Adipocyte (in vitro differentiated cells): ENCODE measurements at regions not wholly inside any gene's neighbourhood (a gene's known extent, or its start where the extent isn't known, plus 50 kb on each side); places are given as distances from the start of the nearest gene placed in this dataset.

Experiments used
- DNase-seq: peaks from one replicate; pipeline ENCODE4 v3.0.0-alpha.2; 2015; ENCODE audit warnings: low read depth
- H3K27me3 ChIP-seq: replicated peaks from 2 replicates; pipeline ENCODE4 v1.7.0; 2013; ENCODE audit warnings: mild to moderate bottlenecking, low read length, moderate library complexity; ENCODE audit not compliant: control insufficient read depth, insufficient read depth
- H3K36me3 ChIP-seq: 2 replicates; pipeline ENCODE4 v1.7.0; 2013; ENCODE audit warnings: low read length, mild to moderate bottlenecking, moderate library complexity; ENCODE audit not compliant: control insufficient read depth, insufficient read depth, severe bottlenecking
- H3K4me1 ChIP-seq: 2 replicates; pipeline ENCODE4 v1.7.0; 2013; ENCODE audit warnings: mild to moderate bottlenecking, low read length, moderate library complexity; ENCODE audit not compliant: control insufficient read depth, insufficient read depth
- H3K4me3 ChIP-seq: 2 replicates; pipeline ENCODE4 v1.7.0; 2013; ENCODE audit warnings: mild to moderate bottlenecking, low read length, moderate library complexity
- H3K9ac ChIP-seq: 2 replicates; pipeline ENCODE4 v1.7.0; 2013; ENCODE audit warnings: mild to moderate bottlenecking, low read length, moderate library complexity
- H3K9me3 ChIP-seq: 2 replicates; pipeline ENCODE4 v1.7.0; 2013; ENCODE audit warnings: mild to moderate bottlenecking, low read length, moderate library complexity; ENCODE audit not compliant: control insufficient read depth

- peaks cover 2% of the 10 kb centered on the region for H3K9me3 ChIP-seq
- H3K27me3 ChIP-seq = no peaks in the 10 kb centered on the region
- no peaks in the 10 kb centered on the region for H3K36me3 ChIP-seq
- H3K4me1 ChIP-seq = peaks cover 11% of the 10 kb centered on the region
- H3K4me3 ChIP-seq = no peak overlapping the region
- DNase-seq = no peak
- no peak overlapping the region for H3K9ac ChIP-seq
These were observed 280.5 kb downstream of the MBNL1 start for GRCh38 chr3:152549263-152549662.

GRCh38 chr3:152550284-152550683 lies 281.6 kb downstream of the MBNL1 start:
- Histone ChIP-seq H3K4me1 (peaks cover 19% of the 10 kb centered on the region), H3K27me3 (no peaks in the 10 kb centered on the region), H3K9me3 (no peaks in the 10 kb centered on the region), H3K4me3 (no peak overlapping the region), H3K9ac (no peak overlapping the region), H3K36me3 (no peaks in the 10 kb centered on the region)
- DNase-seq = no peak

GRCh38 chr3:152554980-152555379 lies 280.0 kb upstream of the P2RY1 start:
- DNase-seq = peak; percentile 46
- H3K4me3 ChIP-seq = peak overlapping the region; percentile 12
- no peaks in the 10 kb centered on the region for H3K27me3 ChIP-seq
- H3K9me3 ChIP-seq = no peaks in the 10 kb centered on the region
- no peak overlapping the region for H3K9ac ChIP-seq
- peaks cover 44% of the 10 kb centered on the region for H3K4me1 ChIP-seq
- H3K36me3 ChIP-seq = no peaks in the 10 kb centered on the region

GRCh38 chr3:152555666-152556291 lies 279.2 kb upstream of the P2RY1 start:
- H3K27me3 ChIP-seq = no peaks in the 10 kb centered on the region
- DNase-seq = no peak
- peak overlapping the region; percentile 50 for H3K9ac ChIP-seq
- H3K9me3 ChIP-seq = no peaks in the 10 kb centered on the region
- H3K4me1 ChIP-seq = peaks cover 44% of the 10 kb centered on the region
- no peaks in the 10 kb centered on the region for H3K36me3 ChIP-seq
- peak overlapping the region; percentile 12 for H3K4me3 ChIP-seq

GRCh38 chr3:152556731-152557254 lies 278.1 kb upstream of the P2RY1 start:
- DNase-seq = peak; percentile 28
- H3K4me3 ChIP-seq = peak overlapping the region; percentile 53
- no peaks in the 10 kb centered on the region for H3K27me3 ChIP-seq
- no peaks in the 10 kb centered on the region for H3K9me3 ChIP-seq
- peaks cover 44% of the 10 kb centered on the region for H3K4me1 ChIP-seq
- no peaks in the 10 kb centered on the region for H3K36me3 ChIP-seq
- H3K9ac ChIP-seq = peak overlapping the region; percentile 35

- no peak for DNase-seq
- Histone ChIP-seq H3K4me1 (peaks cover 44% of the 10 kb centered on the region), H3K4me3 (peak overlapping the region; percentile 53), H3K9ac (peak overlapping the region; percentile 35), H3K27me3 (no peaks in the 10 kb centered on the region), H3K9me3 (no peaks in the 10 kb centered on the region), H3K36me3 (no peaks in the 10 kb centered on the region)
These were observed 277.5 kb upstream of the P2RY1 start for GRCh38 chr3:152557302-152557999.

- Histone ChIP-seq H3K36me3 (no peaks in the 10 kb centered on the region), H3K9me3 (no peaks in the 10 kb centered on the region)
These were observed 276.5 kb upstream of the P2RY1 start for GRCh38 chr3:152558386-152558785.

GRCh38 chr3:152559246-152559645 lies 275.7 kb upstream of the P2RY1 start:
- Histone ChIP-seq H3K9me3 (no peaks in the 10 kb centered on the region), H3K4me3 (no peak overlapping the region), H3K27me3 (no peaks in the 10 kb centered on the region), H3K9ac (no peak overlapping the region), H3K4me1 (peaks cover 43% of the 10 kb centered on the region), H3K36me3 (no peaks in the 10 kb centered on the region)
- DNase-seq = no peak

More at GRCh38 chr3:152558386-152558785, 276.5 kb upstream of the P2RY1 start:
- DNase-seq = peak; percentile 8
- Histone ChIP-seq H3K4me1 (peaks cover 44% of the 10 kb centered on the region), H3K4me3 (no peak overlapping the region), H3K9ac (no peak overlapping the region), H3K27me3 (no peaks in the 10 kb centered on the region)

GRCh38 chr3:152564459-152564858 lies 270.5 kb upstream of the P2RY1 start:
- no peaks in the 10 kb centered on the region for H3K4me1 ChIP-seq
- no peaks in the 10 kb centered on the region for H3K27me3 ChIP-seq
- no peaks in the 10 kb centered on the region for H3K9me3 ChIP-seq
- H3K9ac ChIP-seq = no peak overlapping the region
- H3K4me3 ChIP-seq = no peak overlapping the region
- H3K36me3 ChIP-seq = no peaks in the 10 kb centered on the region
- DNase-seq = peak; percentile 24

- Histone ChIP-seq H3K9me3 (no peaks in the 10 kb centered on the region), H3K9ac (no peak overlapping the region), H3K4me3 (no peak overlapping the region), H3K36me3 (no peaks in the 10 kb centered on the region), H3K27me3 (no peaks in the 10 kb centered on the region), H3K4me1 (peaks cover 8% of the 10 kb centered on the region)
- DNase-seq = peak; percentile 81
These were observed 260.4 kb upstream of the P2RY1 start for GRCh38 chr3:152574461-152575079.

- no peak overlapping the region for H3K9ac ChIP-seq
- H3K4me1 ChIP-seq = peaks cover 20% of the 10 kb centered on the region
- H3K27me3 ChIP-seq = no peaks in the 10 kb centered on the region
- H3K36me3 ChIP-seq = no peaks in the 10 kb centered on the region
- no peak for DNase-seq
- H3K9me3 ChIP-seq = no peaks in the 10 kb centered on the region
- no peak overlapping the region for H3K4me3 ChIP-seq
These were observed 256.2 kb upstream of the P2RY1 start for GRCh38 chr3:152578769-152579168.
